ENCODE measurements at regions not wholly inside any gene's neighbourhood (a gene's known extent, or its start where the extent isn't known, plus 50 kb on each side); places are given as distances from the start of the nearest gene placed in this dataset.
"Not testable (repeated sequence)": the region's sequence is repeated elsewhere in the genome, so short reads cannot be mapped to it uniquely, and the experiment has no call there.

DNA sequence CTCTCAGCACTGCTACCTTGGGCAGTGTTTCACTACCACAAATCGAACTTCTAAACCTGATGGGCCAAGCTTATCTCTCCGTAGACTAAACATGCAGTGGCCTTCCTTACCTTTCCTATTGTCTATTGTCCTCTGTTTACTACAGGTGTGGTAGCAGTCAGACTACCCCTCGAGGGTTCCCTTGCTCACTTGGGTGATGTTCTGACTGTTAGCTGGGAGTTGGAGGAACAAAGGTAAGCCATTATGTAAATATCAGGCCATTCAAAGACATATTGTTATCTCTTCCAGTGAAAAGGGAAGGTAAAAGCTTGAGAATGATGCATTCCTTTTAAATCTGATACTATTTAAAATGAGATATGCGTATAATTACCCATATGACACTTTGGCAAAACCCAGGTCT, 828.3 kb upstream of the EEF2KMT start:
- DNase-seq (ENCODE audit: low read depth in 1 of 2, low spot score in 1 of 2): no peak

DNA sequence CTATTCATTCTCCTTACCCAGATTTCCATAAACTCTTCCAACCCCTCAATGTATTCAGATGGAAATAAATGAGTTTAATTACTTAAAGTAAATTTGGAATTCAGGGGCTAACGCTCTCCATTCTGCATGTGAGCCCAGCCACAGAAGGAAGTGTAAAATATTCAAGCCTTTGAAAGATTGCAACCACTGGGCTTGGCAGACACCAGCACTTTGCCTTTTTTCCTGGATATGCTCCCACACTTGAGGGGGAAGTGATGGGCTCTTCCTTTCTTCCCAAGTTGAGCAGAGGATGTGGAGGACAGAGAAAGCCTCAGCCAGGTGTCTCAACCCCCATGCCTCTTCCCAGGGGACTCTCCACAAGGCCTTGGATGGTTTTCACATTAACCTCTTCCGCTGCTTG, 825.1 kb upstream of the EEF2KMT start:
- DNase-seq (ENCODE audit: low read depth in 1 of 2, low spot score in 1 of 2): no peak

DNA sequence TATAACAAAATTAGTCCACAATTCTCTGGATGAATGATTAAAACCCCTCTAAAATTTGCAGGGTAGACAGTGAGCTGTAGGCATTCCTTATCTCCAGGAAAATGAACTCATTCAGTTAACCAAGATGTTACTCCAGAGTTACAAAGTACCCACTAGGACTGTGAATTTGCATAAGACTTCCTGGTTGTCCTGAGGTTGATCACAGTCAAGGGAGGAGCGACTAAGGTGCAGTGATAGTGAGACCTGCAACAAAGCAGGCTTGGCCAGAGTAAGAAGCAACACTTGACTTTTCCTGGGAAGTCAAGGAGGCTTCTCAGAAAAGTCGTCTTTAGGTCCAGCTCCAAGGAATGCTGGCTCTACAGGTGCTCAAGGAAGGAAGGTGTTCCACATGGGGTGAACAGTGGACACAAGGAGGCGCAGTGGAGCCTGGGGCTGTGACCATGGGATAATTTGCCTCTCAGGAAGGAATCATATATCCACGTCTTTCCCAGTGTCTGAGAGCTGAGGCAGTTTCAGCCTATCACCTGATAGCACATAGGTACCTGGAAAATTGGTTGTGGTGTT, 821.1 kb upstream of the EEF2KMT start:
- DNase-seq (ENCODE audit: low read depth in 1 of 2, low spot score in 1 of 2): no peak

DNA sequence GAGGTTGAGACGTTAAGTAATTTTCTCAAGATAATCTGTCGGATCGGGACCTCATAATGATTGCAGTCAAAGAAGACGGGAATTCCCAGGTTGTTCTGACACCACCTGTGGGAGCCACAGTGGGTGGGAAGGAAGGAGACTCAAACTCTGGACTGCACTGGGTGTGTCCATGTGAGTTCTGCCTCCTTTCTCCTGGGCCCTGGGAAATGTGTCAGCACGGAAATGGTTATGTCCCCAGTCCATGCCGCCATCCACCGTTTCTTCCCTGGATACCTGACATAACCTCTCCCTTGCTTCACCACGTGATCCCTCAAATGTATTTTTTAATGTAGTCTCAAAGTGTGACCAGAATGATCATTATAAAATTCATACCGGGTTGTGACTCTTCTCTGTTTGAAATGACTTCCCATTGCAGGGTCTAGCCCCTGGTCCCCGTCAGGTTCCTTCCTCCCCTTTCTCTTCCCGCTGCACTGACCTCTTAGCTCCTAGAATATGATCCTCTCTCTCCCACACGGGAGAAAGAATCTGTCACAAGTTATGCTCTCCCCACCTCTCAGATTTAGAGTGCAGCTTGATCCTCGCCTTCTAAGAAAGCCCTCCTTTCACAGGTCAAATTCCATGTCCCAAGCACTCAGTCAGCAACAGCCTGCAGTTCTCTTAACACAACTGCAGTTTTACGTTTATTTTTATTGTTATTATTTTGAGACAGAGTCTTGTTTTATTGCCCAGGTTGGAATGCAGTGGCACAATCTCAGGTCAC, 820.0 kb upstream of the EEF2KMT start:
- DNase-seq (ENCODE audit: low read depth in 1 of 2, low spot score in 1 of 2): no peak

DNA sequence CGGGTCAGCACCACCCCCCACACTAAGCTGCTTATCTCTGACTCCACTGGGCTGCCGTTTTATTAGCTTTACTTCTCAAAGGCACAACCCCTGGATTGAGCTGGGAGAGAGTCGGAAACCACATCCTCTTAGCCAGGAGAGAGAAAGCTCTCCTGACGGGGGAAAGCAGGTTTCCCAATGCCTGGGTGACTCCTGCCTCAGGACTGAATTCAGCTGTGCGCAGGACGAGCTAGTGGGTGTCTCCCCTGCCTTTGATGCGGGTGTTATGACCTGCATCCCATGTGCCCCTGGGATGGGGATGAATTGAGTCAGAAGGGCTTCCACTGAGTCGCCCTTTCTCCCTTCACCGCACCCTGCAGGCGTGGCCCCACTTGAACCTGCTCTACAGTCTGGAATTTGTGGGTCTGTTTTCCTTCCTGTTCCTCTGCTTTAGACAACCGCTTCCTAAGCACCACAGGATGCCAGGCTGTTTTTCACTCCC, 819.2 kb upstream of the EEF2KMT start:
- no peak for DNase-seq (ENCODE audit: low read depth in 1 of 2, low spot score in 1 of 2)

DNA sequence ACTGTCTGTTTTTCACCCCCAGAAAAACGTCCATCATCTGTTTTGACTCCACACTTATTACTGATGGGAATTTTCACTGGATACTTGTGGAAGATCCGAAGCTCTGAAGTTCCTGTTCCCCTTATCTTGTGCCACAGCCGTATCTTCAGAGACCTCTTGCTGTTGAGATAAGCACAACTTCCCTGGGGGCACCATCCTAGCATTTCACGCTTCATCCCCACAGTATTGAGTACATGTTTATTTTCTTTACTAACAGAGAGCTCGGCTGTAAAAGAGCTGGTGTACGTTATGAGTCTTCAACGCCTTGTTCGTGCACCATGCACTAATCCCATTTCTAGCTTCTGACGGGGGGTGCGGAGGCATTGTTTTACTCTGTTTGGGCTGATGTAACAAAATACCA, 813.6 kb upstream of the EEF2KMT start:
- no peak for DNase-seq (ENCODE audit: low read depth in 1 of 2, low spot score in 1 of 2)

DNA sequence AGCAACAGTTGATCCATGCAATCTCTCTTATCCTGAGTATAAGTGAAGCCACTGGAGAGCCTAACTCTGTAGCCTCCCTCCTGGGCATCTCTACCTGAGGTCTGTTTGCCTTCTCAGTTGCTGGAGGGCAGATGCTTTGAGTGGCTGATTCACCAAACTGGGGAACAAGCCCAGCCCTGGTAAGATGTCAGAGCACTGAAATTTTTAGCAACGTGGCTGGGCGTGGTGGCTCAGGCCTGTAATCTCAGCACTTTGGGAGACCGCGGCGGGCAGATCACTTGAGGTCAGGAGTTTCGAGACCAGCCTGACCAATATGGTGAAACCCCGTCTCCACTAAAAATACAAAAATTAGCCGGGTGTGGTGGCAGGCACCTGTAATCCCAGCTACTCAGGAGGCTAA, 812.0 kb upstream of the EEF2KMT start:
- DNase-seq (ENCODE audit: low read depth in 1 of 2, low spot score in 1 of 2): not testable (repeated sequence)

DNA sequence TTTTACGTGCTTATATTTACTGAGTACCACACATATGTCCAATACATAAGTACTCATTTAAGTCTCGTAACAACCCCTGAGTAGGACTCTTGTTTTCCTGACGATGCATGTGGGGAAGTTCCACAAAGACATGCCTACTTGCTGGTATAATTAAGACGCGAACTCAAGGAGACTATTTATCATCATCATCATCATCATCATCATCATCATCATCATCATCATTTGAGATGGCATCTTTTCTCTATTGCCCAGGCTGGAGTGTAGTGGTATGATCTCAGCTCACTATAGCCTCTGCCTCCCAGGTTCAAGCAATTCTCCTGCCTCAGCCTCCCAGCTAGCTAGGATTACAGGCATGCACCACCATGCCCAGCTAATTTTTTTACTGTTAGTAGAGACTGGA, 809.9 kb upstream of the EEF2KMT start:
- DNase-seq (ENCODE audit: low read depth in 1 of 2, low spot score in 1 of 2): no peak

DNA sequence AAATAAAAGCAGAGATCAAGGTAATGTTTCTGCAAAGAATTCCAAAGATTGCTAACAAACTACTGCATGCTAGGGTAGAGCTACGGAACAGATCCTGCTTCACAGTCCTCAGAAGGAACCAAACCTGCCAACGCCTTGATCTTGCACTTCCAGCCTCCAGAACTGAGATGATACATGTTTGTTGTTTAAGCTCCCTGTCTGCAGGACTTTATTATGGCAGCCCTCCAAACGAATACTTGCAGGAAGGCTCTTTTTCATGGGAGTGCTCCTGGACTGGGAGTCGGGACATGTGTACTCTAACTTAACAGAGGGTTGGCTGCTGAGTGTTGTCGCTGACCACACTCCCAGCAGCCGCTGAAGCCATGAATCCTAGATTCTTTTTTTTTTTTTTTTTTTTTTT, 808.8 kb upstream of the EEF2KMT start:
- no peak for DNase-seq (ENCODE audit: low read depth in 1 of 2, low spot score in 1 of 2)

DNA sequence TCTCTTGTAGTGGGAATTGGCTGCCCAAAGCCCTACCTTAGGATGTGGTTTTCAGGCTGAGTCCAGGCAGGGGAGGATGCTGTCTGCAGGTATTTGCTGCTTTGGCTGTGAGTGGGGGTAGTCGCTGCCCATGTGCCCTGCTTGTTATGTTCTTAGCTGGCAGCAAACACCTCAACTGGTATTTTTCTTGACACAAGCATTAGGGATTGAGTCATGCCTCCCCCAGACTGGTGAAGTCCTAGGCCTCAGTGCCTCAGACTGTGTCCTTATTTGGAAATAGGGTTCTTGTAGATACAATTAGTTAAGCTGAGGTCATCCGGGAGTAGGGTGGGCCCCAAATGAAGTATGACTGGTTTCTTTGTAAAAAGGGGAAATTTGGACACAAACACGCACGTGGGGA, 808.3 kb upstream of the EEF2KMT start:
- no peak for DNase-seq (ENCODE audit: low read depth in 1 of 2, low spot score in 1 of 2)

DNA sequence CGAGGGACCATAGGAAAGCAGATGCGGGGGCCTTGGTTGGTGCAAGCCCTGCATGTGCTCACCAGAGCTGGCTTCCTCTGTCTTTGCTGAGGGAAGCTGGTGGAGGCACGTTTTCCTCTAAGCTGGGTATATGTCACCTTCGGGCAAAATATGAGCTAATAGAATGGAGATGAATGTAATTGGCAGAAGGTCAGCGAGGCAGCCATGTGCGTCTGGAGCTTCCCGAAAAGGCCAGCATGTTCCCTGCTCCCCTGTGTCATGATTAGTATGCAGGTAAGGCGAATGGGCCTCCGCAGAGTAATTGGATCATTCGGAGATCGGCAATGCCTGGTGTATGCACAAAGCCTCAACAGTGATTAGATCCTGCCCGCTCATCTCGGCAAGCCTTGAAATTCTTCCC, 806.2 kb upstream of the EEF2KMT start:
- DNase-seq (ENCODE audit: low read depth in 1 of 2, low spot score in 1 of 2): no peak

DNA sequence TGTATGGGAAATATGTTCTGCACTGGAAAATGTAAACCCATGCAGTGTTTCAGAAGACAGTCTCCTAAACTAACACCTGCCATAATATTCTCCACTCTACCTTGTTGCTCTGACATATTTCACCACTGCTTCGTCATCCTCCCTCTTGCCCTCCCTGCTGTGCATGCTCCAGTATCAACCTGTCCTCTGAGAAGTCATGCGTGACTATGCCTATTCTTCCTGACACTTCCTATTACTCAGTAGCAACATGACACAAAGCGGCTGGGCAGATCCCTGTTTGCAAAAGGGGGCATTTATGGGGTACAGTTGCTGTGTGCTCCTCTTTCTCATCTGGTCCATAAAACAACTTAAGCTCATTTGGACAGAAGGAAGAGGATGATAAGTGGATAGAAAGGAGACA, 805.6 kb upstream of the EEF2KMT start:
- no peak for DNase-seq (ENCODE audit: low read depth in 1 of 2, low spot score in 1 of 2)

DNA sequence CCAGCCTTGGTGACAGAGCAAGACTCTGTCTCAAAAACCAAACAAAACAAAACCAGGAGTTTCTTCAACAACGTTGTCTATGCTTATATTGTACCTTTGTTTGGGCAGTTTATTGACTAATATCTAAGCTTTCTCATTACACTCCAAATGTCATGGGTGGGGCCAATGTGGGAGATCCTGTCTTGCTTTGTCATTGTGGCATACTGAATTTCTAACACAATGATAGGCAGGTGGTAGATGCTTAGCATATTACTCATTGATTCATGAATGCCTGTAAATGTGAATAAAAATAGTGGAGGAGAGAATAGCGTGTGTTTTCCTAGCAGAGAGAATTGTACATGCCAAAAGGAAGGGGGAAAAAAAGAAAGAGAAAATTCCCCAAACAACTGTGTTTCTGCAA, 802.5 kb upstream of the EEF2KMT start:
- no peak for DNase-seq (ENCODE audit: low read depth in 1 of 2, low spot score in 1 of 2)

DNA sequence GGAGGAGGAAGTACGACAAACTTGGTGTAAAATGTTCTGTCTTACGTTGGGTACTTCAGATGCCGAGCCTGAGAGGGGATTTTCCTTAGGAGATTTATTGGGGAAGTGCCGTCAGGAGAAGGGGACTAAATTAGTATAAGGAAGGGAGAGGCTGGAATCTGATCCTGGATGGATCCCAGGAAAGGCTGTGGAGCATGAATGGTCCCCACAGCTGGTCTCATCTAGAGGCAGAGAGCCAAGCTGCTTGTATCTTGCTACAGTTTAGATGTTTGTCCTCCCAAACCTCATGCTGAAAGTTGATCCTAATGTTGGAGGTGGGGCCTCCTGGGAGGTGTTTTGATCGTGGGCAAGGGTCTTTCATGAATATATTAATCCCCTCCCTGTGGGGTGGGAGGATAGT, 798.4 kb upstream of the EEF2KMT start:
- DNase-seq (ENCODE audit: low read depth in 1 of 2, low spot score in 1 of 2): no peak

DNA sequence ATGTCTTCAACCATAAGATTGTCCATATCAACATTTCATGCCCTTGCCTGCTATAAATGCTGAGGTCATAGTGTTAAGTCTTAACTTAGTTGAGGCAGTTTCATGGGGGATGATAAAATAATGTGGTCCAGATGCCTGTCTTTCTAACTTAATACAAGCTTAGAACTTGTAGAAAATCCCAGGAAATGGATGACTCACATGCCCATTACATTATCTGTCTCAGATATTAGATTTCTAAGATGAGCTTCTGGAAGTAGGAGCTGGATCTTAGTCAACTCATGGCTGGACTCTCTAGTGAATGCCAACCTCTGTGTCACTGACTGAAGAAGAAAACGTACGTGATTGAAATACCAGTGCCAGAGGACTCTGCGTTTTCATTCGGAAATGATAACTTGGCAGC, 797.5 kb upstream of the EEF2KMT start:
- DNase-seq (ENCODE audit: low read depth in 1 of 2, low spot score in 1 of 2): no peak

DNA sequence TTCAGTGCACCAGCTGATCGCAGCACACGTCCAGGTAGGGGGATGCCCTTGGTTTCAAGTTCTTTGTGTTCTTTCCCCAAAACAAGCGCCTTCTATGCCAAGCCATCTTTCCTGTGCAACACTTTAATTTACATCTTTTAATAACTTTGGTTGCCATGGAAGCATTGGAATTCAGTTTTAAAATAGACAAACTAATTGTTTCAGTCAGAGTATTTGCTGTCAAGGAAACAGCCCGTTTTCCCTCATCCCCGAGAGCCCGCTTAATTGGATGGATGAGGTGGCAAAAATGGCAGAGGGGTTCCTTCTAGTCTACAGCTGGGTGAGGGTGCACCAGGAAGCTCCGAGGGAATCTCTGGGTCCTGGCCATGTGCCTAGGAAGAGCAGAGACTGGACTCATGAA, 793.7 kb upstream of the EEF2KMT start:
- no peak for DNase-seq (ENCODE audit: low read depth in 1 of 2, low spot score in 1 of 2)

DNA sequence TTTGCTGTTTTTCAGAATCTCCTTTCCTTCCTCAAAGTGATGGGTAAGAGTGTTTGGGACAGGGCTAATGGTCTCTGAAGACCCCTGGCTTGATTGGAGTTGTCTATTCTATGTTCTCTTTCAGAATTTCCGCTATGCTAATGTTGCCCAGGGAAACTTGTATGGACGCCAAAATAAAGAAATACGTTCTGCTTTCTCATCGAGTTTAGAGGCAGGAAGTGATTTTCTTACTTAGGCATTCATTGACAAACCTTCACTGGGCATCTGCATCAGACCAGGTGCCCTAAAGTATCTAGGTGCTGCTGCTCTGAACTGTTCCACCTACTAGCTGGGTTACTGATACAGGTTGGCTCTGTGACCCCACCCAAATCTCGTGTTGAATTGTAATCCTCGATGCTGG, 787.9 kb upstream of the EEF2KMT start:
- no peak for DNase-seq (ENCODE audit: low read depth in 1 of 2, low spot score in 1 of 2)

DNA sequence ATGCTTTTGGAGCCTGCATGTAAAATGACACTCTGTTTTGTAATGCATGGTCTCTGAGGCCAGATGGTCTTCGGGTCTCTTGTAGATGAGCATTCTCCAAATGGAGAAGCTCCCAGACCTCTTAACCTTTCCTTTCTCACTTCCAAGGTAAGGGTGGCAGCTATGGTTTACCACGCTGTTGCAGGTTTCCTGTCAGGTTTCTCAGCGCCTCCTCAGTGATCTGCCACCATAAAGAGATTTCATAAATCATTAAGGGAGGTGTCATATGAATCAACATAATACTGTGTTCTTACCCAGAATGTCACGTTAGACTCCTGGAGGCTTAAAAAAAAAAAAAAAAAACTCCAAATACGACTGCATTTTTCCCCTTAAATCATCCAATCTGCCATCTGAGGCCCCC, 787.4 kb upstream of the EEF2KMT start:
- DNase-seq (ENCODE audit: low read depth in 1 of 2, low spot score in 1 of 2): no peak

DNA sequence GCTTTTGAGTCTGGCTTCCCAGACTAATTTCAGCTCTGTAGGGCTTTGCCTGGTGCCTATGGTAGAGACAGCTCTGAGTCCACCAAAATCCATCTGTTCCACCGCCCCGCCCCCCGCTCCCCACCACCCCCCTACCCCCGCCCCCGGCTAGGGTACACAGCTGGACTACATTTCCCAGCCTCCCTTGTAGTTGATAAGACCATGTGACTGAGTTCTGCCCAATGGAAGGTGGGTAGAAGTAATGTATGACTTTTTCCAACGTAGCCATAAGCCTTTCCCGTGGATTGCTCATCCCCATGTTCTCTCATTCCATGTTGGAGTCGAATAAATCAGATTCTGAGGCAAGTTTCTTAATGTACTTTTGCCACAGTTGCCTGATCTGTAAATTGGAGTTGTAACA, 786.7 kb upstream of the EEF2KMT start:
- DNase-seq (ENCODE audit: low read depth in 1 of 2, low spot score in 1 of 2): no peak

DNA sequence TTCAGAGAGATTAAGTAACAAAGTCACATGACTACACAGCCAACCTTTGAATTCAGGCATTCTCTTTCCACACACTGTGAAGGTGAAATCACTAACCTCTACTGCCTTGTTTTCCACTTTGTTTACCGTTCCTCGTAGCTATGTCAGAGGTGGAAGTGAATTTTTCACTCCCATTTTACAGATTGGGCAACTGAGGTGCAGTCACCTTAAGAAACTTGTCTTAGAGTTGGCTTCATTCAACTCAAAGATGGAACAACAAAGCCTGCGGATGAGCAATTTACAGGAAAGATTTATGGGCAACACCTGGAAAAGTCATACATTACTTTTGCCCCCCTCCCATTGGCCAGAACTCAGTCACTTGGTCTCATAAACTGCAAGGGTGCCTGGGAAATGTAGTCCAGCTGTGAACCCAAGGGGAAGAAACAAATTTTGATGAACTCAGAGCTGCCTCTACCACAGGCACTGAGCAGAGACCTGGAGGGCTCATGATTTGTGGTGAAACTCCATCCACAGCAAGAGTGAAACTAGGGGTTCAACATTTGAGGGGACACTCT, 784.6 kb upstream of the EEF2KMT start:
- DNase-seq (ENCODE audit: low read depth in 1 of 2, low spot score in 1 of 2): no peak

DNA sequence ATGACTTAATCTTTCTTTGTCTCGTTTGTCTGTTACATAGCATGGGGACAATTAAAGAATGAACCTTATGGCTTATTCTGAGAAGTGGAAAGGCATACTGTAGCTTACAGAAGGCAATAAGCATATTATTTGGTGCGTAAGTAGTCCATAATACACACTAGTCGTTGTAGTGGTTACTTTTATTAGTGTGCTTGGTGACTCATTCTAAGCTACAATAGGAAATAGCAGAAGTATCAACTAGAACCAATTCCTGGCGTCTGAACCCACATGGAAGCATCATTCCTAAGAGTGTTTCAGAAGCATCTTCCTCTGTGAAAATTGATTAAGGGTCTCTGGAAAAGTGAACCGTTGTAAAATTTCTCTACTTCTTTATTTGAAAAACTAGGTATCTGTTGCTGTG, 777.8 kb upstream of the EEF2KMT start:
- DNase-seq (ENCODE audit: low read depth in 1 of 2, low spot score in 1 of 2): no peak

DNA sequence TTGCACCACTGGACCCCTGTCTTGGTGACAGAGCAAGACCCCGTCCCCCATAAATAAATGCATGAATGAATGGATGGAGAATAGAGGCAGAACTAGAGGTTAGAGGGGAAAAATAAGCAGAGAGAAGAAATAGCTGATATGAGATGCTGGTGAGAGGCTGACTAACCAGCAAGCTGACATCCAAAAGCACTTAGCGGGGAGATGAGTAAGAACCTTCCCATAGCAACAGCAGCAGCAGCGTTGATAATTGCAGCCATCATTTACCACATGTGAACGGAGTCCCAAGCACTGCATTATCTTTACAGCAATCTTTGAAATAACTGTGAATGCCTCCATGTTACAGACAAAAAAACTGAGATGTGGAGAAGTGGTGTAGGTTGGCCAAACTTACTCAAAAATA, 777.3 kb upstream of the EEF2KMT start:
- no peak for DNase-seq (ENCODE audit: low read depth in 1 of 2, low spot score in 1 of 2)

DNA sequence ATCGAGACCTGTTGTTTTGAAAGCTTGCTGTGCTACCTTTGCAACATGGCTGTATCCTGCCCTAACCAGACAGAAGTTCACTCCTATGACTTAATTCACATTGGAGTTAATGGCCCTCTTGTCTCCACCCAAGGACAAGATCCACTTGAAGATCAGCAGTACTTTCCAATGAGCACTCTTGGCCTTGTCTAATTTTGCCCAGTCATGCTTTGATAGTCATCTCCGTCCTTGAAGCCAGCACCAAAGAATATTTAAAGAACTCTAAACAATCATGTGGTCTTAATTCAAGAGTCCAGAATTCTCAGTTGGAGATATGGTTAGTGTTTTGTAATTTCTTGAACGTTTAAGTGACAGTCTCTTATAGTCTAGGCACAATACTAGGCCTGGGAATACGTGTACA, 775.6 kb upstream of the EEF2KMT start:
- no peak for DNase-seq (ENCODE audit: low read depth in 1 of 2, low spot score in 1 of 2)

All from activated T-helper 1 cell treated with anti-CD3 and anti-CD28 coated beads, Interleukin-2, amount 50 U/mL, for 16 hours (primary cell).